Mesenchymal stem cell (in vitro differentiated cells and primary cell): ENCODE measurements at regions not wholly inside any gene's neighbourhood (a gene's known extent, or its start where the extent isn't known, plus 50 kb on each side); places are given as distances from the start of the nearest gene placed in this dataset.
"Not testable (repeated sequence)": the region's sequence is repeated elsewhere in the genome, so short reads cannot be mapped to it uniquely, and the experiment has no call there.

Source experiments
- DNase-seq: peaks from one replicate; pipeline ENCODE4 v3.0.0-alpha.2; 2013
- H2AFZ ChIP-seq: one replicate; pipeline ENCODE4 v1.6.1; 2013; ENCODE audit warnings: low read depth, mild to moderate bottlenecking, control low read depth, inconsistent platforms, low read length, moderate library complexity
- H2AK5ac ChIP-seq: 2 replicates; pipeline ENCODE4 v1.6.1; 2013; ENCODE audit warnings: low read length, moderate library complexity, mild to moderate bottlenecking, inconsistent platforms; ENCODE audit not compliant: severe bottlenecking
- H2BK120ac ChIP-seq: one replicate; pipeline ENCODE4 v1.6.1; 2013; ENCODE audit warnings: low read depth, mild to moderate bottlenecking, inconsistent platforms, low read length, moderate library complexity
- H2BK12ac ChIP-seq, 2 experiments: one replicate each; pipeline ENCODE4 v1.6.1; 2013; ENCODE audit warnings: inconsistent platforms in 2 of 2, low read length in 2 of 2, mild to moderate bottlenecking in 2 of 2, moderate library complexity in 2 of 2, control low read depth in 1 of 2
- H2BK15ac ChIP-seq: one replicate; pipeline ENCODE4 v1.6.1; 2013; ENCODE audit warnings: mild to moderate bottlenecking, low read depth, inconsistent platforms; ENCODE audit not compliant: poor library complexity, severe bottlenecking
- H2BK5ac ChIP-seq: 2 replicates; pipeline ENCODE4 v1.6.1; 2013; ENCODE audit warnings: low read depth, mild to moderate bottlenecking, low read length, control low read depth, inconsistent platforms; ENCODE audit not compliant: poor library complexity, severe bottlenecking
- H3K14ac ChIP-seq, 2 experiments: one replicate each; pipeline ENCODE4 v1.6.1; 2013; ENCODE audit warnings: inconsistent platforms in 2 of 2, low read length in 2 of 2, control low read depth in 1 of 2, mild to moderate bottlenecking in 1 of 2, moderate library complexity in 1 of 2
- H3K18ac ChIP-seq, 2 experiments: one replicate each; pipeline ENCODE4 v1.6.1; 2013; ENCODE audit warnings: inconsistent platforms in 2 of 2, low read length in 2 of 2, control low read depth in 1 of 2, low read depth in 1 of 2, mild to moderate bottlenecking in 1 of 2
- H3K23ac ChIP-seq, 2 experiments: one replicate each; pipeline ENCODE4 v1.6.1; 2013; ENCODE audit warnings: inconsistent platforms in 2 of 2, low read length in 2 of 2, mild to moderate bottlenecking in 2 of 2, moderate library complexity in 2 of 2, control low read depth in 1 of 2
- H3K27ac ChIP-seq: 2 replicates; pipeline ENCODE4 v1.5.1; 2013; ENCODE audit warnings: mild to moderate bottlenecking, moderate library complexity, low read length, control low read depth, inconsistent platforms; ENCODE audit not compliant: poor library complexity, severe bottlenecking
- H3K27me3 ChIP-seq, 2 experiments: 2 replicates each; pipeline versions ENCODE4 v1.6.1 to v1.7.0; 2013; ENCODE audit warnings: low read length in 2 of 2, mild to moderate bottlenecking in 2 of 2, moderate library complexity in 2 of 2, control low read depth in 1 of 2, inconsistent platforms in 1 of 2; ENCODE audit not compliant: control insufficient read depth in 1 of 2, insufficient read depth in 1 of 2
- H3K36me3 ChIP-seq, 2 experiments: 2 replicates each; pipeline versions ENCODE4 v1.6.1 to v1.7.0; 2013; ENCODE audit warnings: low read length in 2 of 2, control low read depth in 1 of 2, inconsistent platforms in 1 of 2, low read depth in 1 of 2, mild to moderate bottlenecking in 1 of 2; ENCODE audit not compliant: insufficient read depth in 2 of 2, control insufficient read depth in 1 of 2
- H3K4ac ChIP-seq, 2 experiments: one replicate each; pipeline ENCODE4 v1.6.1; 2013; ENCODE audit warnings: inconsistent platforms in 2 of 2, low read length in 2 of 2, mild to moderate bottlenecking in 2 of 2, moderate library complexity in 2 of 2, control low read depth in 1 of 2, low read depth in 1 of 2
- H3K4me1 ChIP-seq: 2 replicates; pipeline ENCODE4 v1.6.1; 2013; ENCODE audit warnings: low read depth, low read length, control low read depth; ENCODE audit not compliant: control insufficient read depth, insufficient read depth
- H3K4me2 ChIP-seq: 2 replicates; pipeline ENCODE4 v1.6.1; 2013; ENCODE audit warnings: low read length, mild to moderate bottlenecking, inconsistent platforms; ENCODE audit not compliant: poor library complexity, severe bottlenecking
- H3K4me3 ChIP-seq, 2 experiments: 2 replicates each; pipeline versions ENCODE4 v1.5.1 to v1.7.0; 2013; ENCODE audit warnings: low read length in 2 of 2, mild to moderate bottlenecking in 2 of 2, control low read depth in 1 of 2, low read depth in 1 of 2; ENCODE audit not compliant: insufficient read depth in 1 of 2
- H3K79me1 ChIP-seq: replicated peaks from 2 replicates; pipeline ENCODE4 v1.6.1; 2013; ENCODE audit warnings: mild to moderate bottlenecking, control low read depth, low read length, inconsistent platforms; ENCODE audit not compliant: poor library complexity, severe bottlenecking
- H3K9ac ChIP-seq: 2 replicates; pipeline ENCODE4 v1.7.0; 2013; ENCODE audit warnings: mild to moderate bottlenecking, low read length, moderate library complexity
- H3K9me3 ChIP-seq: 2 replicates; pipeline ENCODE4 v1.7.0; 2013; ENCODE audit warnings: mild to moderate bottlenecking, low read length; ENCODE audit not compliant: control insufficient read depth
- H4K8ac ChIP-seq: one replicate; pipeline ENCODE4 v1.6.1; 2013; ENCODE audit warnings: inconsistent platforms, mild to moderate bottlenecking, low read length, moderate library complexity
- H4K91ac ChIP-seq: one replicate; pipeline ENCODE4 v1.6.1; 2013; ENCODE audit warnings: mild to moderate bottlenecking, low read length, inconsistent platforms
- WGBS: methylation state at CpG from one replicate; pipeline ENCODE4 v1.1.7; 2013; ENCODE audit warnings: mixed read lengths; 5-methylcytosine and 5-hydroxymethylcytosine counted together

GRCh38 chr14:106741086-106741827, 1214.9 kb downstream of the TMEM121 start:
- not testable (repeated sequence) for H2BK15ac ChIP-seq, H3K9ac ChIP-seq, H2BK120ac ChIP-seq, H3K9me3 ChIP-seq, H2BK12ac ChIP-seq, H2BK5ac ChIP-seq, H3K4me2 ChIP-seq, H3K27me3 ChIP-seq, H4K91ac ChIP-seq, H3K23ac ChIP-seq, H3K14ac ChIP-seq, H2AFZ ChIP-seq, H3K79me1 ChIP-seq, H3K36me3 ChIP-seq, H3K4ac ChIP-seq, H3K27ac ChIP-seq, H3K4me3 ChIP-seq, H3K18ac ChIP-seq, H3K4me1 ChIP-seq, H2AK5ac ChIP-seq, DNase-seq, H4K8ac ChIP-seq
- 30% methylated on average over 7 of the region's 16 CpGs for WGBS

GRCh38 chr14:106745016-106745767, 1218.8 kb downstream of the TMEM121 start:
- H2BK120ac ChIP-seq, H4K8ac ChIP-seq, H3K4me1 ChIP-seq, H3K14ac ChIP-seq, H2AFZ ChIP-seq, H3K79me1 ChIP-seq, DNase-seq, H2BK5ac ChIP-seq, H4K91ac ChIP-seq, H3K27me3 ChIP-seq, H3K36me3 ChIP-seq, H3K9me3 ChIP-seq, H3K9ac ChIP-seq, H2BK12ac ChIP-seq, H2BK15ac ChIP-seq, H3K23ac ChIP-seq, H3K27ac ChIP-seq, H3K18ac ChIP-seq, H3K4me3 ChIP-seq, H2AK5ac ChIP-seq, H3K4me2 ChIP-seq, H3K4ac ChIP-seq: not testable (repeated sequence)
- 57% methylated on average over 3 of the region's 15 CpGs for WGBS

- H2BK15ac ChIP-seq, H3K9me3 ChIP-seq, H3K4me2 ChIP-seq, H3K4ac ChIP-seq, H3K36me3 ChIP-seq, DNase-seq, H3K18ac ChIP-seq, H2AK5ac ChIP-seq, H3K27ac ChIP-seq, H2BK5ac ChIP-seq, H2BK12ac ChIP-seq, H4K8ac ChIP-seq, H2AFZ ChIP-seq, H3K9ac ChIP-seq, H2BK120ac ChIP-seq, H3K14ac ChIP-seq, H3K4me1 ChIP-seq, H3K23ac ChIP-seq, H3K79me1 ChIP-seq, H3K27me3 ChIP-seq, H4K91ac ChIP-seq, H3K4me3 ChIP-seq: not testable (repeated sequence)
- no CpG with 5 or more reads among the region's 3 CpGs for WGBS
These were observed 1223.7 kb downstream of the TMEM121 start for GRCh38 chr14:106750089-106750488.

GRCh38 chr14:106753751-106754150, 1227.4 kb downstream of the TMEM121 start:
- not testable (repeated sequence) for H2BK5ac ChIP-seq, H2AK5ac ChIP-seq, H4K91ac ChIP-seq, H2BK120ac ChIP-seq, H3K4me1 ChIP-seq, H3K4ac ChIP-seq, H3K18ac ChIP-seq, H3K14ac ChIP-seq, H2AFZ ChIP-seq, H3K27ac ChIP-seq, H3K79me1 ChIP-seq, H3K27me3 ChIP-seq, H3K4me2 ChIP-seq, H3K4me3 ChIP-seq, H3K9ac ChIP-seq, H2BK12ac ChIP-seq, H2BK15ac ChIP-seq, H3K23ac ChIP-seq, H3K36me3 ChIP-seq, H3K9me3 ChIP-seq, H4K8ac ChIP-seq, DNase-seq
- no CpG with 5 or more reads among the region's 4 CpGs for WGBS
